GM21423 (cell line): ENCODE measurements at regions not wholly inside any gene's neighbourhood (a gene's known extent, or its start where the extent isn't known, plus 50 kb on each side); places are given as distances from the start of the nearest gene placed in this dataset.

Source experiments
- ATAC-seq: cut with Tn5 transposase; IDR thresholded peaks from one replicate; pipeline ENCODE4 v1.9.1; 2021; ENCODE audit warnings: mild to moderate bottlenecking, moderate library complexity; ENCODE audit not compliant: unreplicated experiment

- ATAC-seq, result no peak
Measured at GRCh38 chr10:54903745-54904144, 102.7 kb upstream of the PCDH15 start.

- ATAC-seq, result peak; percentile 68
Measured at GRCh38 chr10:54900584-54900983, 99.6 kb upstream of the PCDH15 start.

DNA sequence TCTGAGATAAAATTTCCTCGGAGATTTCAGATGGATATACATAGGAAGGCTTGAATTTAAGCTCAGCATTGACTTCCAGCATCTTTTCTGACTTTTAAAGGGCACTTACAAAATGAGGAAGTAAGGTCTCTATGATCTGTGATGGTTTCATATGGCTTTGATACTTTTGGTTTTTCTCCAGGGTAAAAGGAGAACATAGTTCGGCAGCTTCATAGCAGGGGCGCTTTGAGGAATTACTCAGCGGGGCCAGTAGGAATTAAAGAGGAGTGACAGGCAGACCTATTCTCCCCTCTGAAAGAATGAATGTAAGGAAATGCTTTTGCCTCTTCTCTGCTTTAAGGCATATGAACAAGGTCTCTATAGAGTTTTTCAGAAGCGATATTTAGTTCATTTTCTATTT, 80.0 kb upstream of the PCDH15 start:
- ATAC-seq, result no peak

GRCh38 chr10:54869022-54869421, 68.0 kb upstream of the PCDH15 start:
- ATAC-seq, result no peak

DNA sequence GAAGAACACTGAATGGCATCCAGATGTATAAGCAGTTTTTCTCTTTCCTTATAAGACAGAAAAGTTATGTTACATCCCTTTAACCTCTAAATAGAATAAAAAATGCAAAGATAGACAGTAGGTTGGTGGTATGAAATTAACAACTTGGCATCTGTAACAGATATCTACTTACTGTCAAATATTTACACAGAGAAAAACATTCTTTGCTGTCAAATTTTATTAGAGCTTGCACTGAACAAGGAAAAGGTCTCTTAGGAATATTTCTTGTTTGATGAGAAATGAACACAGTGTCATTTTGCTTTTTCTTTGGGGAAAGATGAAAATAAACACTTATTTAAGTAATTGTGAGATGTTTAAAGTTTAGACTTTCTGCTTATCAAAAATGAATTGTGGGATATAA, 65.6 kb upstream of the PCDH15 start:
- ATAC-seq, result no peak

- ATAC-seq, result no peak
Measured at GRCh38 chr10:54854843-54855242, 53.8 kb upstream of the PCDH15 start.

DNA sequence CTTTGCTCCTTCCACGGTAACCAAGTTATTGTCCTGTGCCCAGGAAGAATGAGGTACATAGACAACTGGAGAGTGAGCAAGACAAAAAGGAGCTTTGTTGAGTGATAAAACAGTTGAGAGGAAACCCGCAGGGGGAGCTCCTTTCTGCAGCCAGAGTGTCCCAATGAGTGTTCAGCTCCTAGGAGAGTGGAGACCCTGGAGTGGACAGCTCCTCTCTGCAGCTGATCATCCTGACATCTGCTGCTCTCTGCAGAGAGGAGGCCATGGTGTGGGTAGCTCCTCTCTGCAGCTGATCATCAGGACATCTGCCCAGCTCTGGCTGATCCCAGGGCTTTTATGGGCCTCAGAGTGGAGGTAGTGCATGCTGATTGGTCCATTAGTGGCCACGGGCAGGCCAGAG, 53.4 kb upstream of the PCDH15 start:
- no peak for ATAC-seq

GRCh38 chr10:54853883-54854282, 52.9 kb upstream of the PCDH15 start:
- no peak for ATAC-seq
